IMR-90 (cell line): ENCODE measurements at regions not wholly inside any gene's neighbourhood (a gene's known extent, or its start where the extent isn't known, plus 50 kb on each side); places are given as distances from the start of the nearest gene placed in this dataset.

ENCODE experiments used
- CEBPB ChIP-seq: IDR thresholded peaks from 2 replicates; pipeline ENCODE4 v1.6.1; 2012; ENCODE audit warnings: low read depth, low read length, improper control_type of control experiment
- MAFK ChIP-seq: IDR thresholded peaks from 2 replicates; pipeline ENCODE4 v1.6.1; 2012; ENCODE audit warnings: low read depth, low read length, improper control_type of control experiment
- MXI1 ChIP-seq: IDR thresholded peaks from 2 replicates; pipeline ENCODE4 v1.6.1; 2012; ENCODE audit warnings: low read depth, mild to moderate bottlenecking, low read length, moderate library complexity, borderline replicate concordance
- POLR2A ChIP-seq: IDR thresholded peaks from 2 replicates; pipeline ENCODE4 v1.6.1; 2012; ENCODE audit warnings: mild to moderate bottlenecking, low read depth, low read length
- SMC3 ChIP-seq: fragments of 150-350 bp; IDR thresholded peaks from 2 replicates; pipeline ENCODE4 v1.6.1; 2016; ENCODE audit warnings: low read depth, mild to moderate bottlenecking, antibody characterized with exemption, low read length, moderate library complexity
- TF ChIP-seq, protein P1 (sequence below): conservative IDR thresholded peaks from 2 replicates; pipeline ENCODE4 v1.5.1; 2012; ENCODE audit warnings: mild to moderate bottlenecking, low read depth, low read length, improper control_type of control experiment

DNA sequence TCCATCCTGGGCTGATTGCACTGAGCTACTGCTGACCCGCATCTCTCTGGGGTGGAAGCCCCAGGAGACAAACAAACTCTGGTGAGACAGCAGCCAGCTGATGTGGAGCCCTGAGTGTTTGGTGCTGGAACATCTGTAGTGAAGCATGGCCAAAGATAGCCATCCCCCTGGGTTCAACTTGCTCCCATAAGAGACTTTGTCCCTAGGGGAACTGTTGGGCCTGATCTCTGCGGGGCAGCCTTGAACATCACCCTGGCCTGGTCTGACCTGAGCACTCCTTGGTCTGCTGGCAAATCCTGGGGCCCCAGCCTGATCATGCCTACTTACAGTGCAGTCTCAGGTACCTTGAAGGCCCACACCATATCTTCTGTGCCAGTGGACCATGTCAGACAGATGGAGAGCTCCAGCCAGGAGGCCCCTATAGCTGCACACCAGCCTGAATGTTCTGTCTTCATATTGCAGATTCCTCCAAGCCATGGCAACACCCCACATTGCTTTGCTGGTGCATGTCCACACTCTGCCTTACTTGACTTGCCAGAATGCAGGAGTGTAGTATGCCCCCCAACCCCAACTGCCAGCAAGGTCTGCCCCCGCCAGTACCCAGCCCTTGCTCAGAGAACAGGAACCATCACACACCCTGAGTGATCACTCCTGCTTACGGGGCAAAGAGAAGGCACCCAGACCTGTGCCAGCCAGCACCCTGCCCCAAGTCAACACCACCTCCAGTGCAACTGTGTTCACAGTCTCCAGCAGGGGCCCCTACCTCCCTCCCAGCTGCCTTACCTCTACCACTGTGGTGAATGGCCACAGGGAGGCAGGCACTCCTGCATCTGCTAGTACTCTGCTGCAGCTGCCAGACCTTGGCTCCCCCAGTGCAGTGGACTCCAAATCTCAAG lies 690.5 kb upstream of the NR5A2 start:
- TF ChIP-seq, protein P1, sequence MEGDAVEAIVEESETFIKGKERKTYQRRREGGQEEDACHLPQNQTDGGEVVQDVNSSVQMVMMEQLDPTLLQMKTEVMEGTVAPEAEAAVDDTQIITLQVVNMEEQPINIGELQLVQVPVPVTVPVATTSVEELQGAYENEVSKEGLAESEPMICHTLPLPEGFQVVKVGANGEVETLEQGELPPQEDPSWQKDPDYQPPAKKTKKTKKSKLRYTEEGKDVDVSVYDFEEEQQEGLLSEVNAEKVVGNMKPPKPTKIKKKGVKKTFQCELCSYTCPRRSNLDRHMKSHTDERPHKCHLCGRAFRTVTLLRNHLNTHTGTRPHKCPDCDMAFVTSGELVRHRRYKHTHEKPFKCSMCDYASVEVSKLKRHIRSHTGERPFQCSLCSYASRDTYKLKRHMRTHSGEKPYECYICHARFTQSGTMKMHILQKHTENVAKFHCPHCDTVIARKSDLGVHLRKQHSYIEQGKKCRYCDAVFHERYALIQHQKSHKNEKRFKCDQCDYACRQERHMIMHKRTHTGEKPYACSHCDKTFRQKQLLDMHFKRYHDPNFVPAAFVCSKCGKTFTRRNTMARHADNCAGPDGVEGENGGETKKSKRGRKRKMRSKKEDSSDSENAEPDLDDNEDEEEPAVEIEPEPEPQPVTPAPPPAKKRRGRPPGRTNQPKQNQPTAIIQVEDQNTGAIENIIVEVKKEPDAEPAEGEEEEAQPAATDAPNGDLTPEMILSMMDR, result no peak
- TF ChIP-seq POLR2A (no peak), MXI1 (no peak), MAFK (no peak), SMC3 (no peak), CEBPB (no peak)
